H1 (cell line): ENCODE measurements at regions not wholly inside any gene's neighbourhood (a gene's known extent, or its start where the extent isn't known, plus 50 kb on each side); places are given as distances from the start of the nearest gene placed in this dataset.

Source experiments
- CTCF ChIA-PET: fragments of 300-600 bp; sonication (Branson Sonifier 250); formaldehyde crosslinking; loops from one replicate; lab custom pipeline; 2021; ENCODE audit not compliant: partially characterized antibody; lab: Charles Lee
- POLR2A ChIA-PET: fragments of 300-600 bp; sonication (Branson Sonifier 250); formaldehyde crosslinking; loops from one replicate; lab custom pipeline; 2021; ENCODE audit warnings: inconsistent platforms; ENCODE audit not compliant: partially characterized antibody; lab: Charles Lee
- DNase-seq, 2 experiments: peaks; one replicate each; pipeline versions ENCODE4 v3.0.0 to v3.0.0-alpha.2; 2010 to 2022; ENCODE audit warnings: low spot score in 2 of 2, low read depth in 1 of 2, mixed read lengths in 1 of 2
- FAIRE-seq: peaks from 2 replicates; lab custom pipeline; 2011; peaks lifted over from hg19 to GRCh38; lab: Jason Lieb, UNC
- H2AFZ ChIP-seq: 2 replicates; pipeline ENCODE4 v1.8.1; 2012; ENCODE audit warnings: low read length, inconsistent platforms
- H2AK5ac ChIP-seq: 2 replicates; pipeline ENCODE4 v1.6.1; 2013; ENCODE audit warnings: low read depth, low read length
- H2BK120ac ChIP-seq: replicated peaks from 2 replicates; pipeline ENCODE3; 2013; ENCODE audit warnings: low read depth, low read length, inconsistent platforms
- H2BK12ac ChIP-seq: 2 replicates; pipeline ENCODE4 v1.6.1; 2013; ENCODE audit warnings: low read depth, low read length
- H2BK15ac ChIP-seq: 2 replicates; pipeline ENCODE4 v1.6.1; 2013; ENCODE audit warnings: low read length
- H2BK20ac ChIP-seq: 2 replicates; pipeline ENCODE4 v1.6.1; 2013; ENCODE audit warnings: low read length
- H2BK5ac ChIP-seq: 2 replicates; pipeline ENCODE4 v1.6.1; 2013; ENCODE audit warnings: low read depth, low read length
- H3K14ac ChIP-seq: 2 replicates; pipeline ENCODE4 v1.6.1; 2013; ENCODE audit warnings: inconsistent platforms; ENCODE audit not compliant: insufficient read length
- H3K18ac ChIP-seq: 2 replicates; pipeline ENCODE4 v1.6.1; 2013; ENCODE audit warnings: low read length; ENCODE audit errors: extremely low read depth
- H3K23ac ChIP-seq: 2 replicates; pipeline ENCODE4 v1.6.1; 2013; ENCODE audit warnings: inconsistent platforms; ENCODE audit not compliant: insufficient read length
- H3K23me2 ChIP-seq: 2 replicates; pipeline ENCODE4 v1.6.1; 2013; ENCODE audit warnings: low read depth, low read length
- H3K27ac ChIP-seq: 2 replicates; pipeline ENCODE4 v1.6.1; 2011; ENCODE audit warnings: low read depth, low read length, inconsistent platforms
- H3K27me3 ChIP-seq, 4 experiments: replicated peaks in 1 of 4; 1 replicate in 1 of 4; 2 replicates in 3 of 4; pipeline versions ENCODE4 v1.6.1 to v1.8.1; 2011 to 2013; ENCODE audit warnings: low read length in 3 of 4, mild to moderate bottlenecking in 3 of 4, inconsistent platforms in 2 of 4, mixed read lengths in 2 of 4, moderate library complexity in 1 of 4; ENCODE audit not compliant: control insufficient read depth in 3 of 4, insufficient read depth in 3 of 4; ENCODE audit errors: extremely low read depth in 1 of 4
- H3K36me3 ChIP-seq, 4 experiments: 2 replicates each; pipeline versions ENCODE4 v1.6.1 to v1.8.1; 2011 to 2013; ENCODE audit warnings: mild to moderate bottlenecking in 4 of 4, low read length in 3 of 4, moderate library complexity in 2 of 4, control low read depth in 1 of 4, inconsistent platforms in 1 of 4; ENCODE audit not compliant: insufficient read depth in 4 of 4, control insufficient read depth in 2 of 4
- H3K4ac ChIP-seq: replicated peaks from 2 replicates; pipeline ENCODE3; 2013; ENCODE audit warnings: low read length, low read depth, mixed read lengths, inconsistent platforms; ENCODE audit not compliant: insufficient read length
- H3K4me1 ChIP-seq, 4 experiments: replicated peaks in 1 of 4; 1 replicate in 1 of 4; 2 replicates in 3 of 4; pipeline versions ENCODE4 v1.6.1 to v1.8.1; 2011 to 2013; ENCODE audit warnings: low read length in 3 of 4, inconsistent platforms in 2 of 4, mixed read lengths in 1 of 4; ENCODE audit not compliant: insufficient read depth in 4 of 4, control insufficient read depth in 3 of 4
- H3K4me2 ChIP-seq, 2 experiments: 2 replicates each; pipeline versions ENCODE4 v1.6.1 to v1.8.1; 2011 to 2013; ENCODE audit warnings: low read depth in 2 of 2, low read length in 2 of 2, control low read depth in 1 of 2, inconsistent platforms in 1 of 2, mild to moderate bottlenecking in 1 of 2; ENCODE audit not compliant: insufficient read depth in 1 of 2
- H3K4me3 ChIP-seq, 4 experiments: fragments of 200-600, 300-600 bp in 1 of 4; sonication (generic), shearing (Covaris generic), sonication (Bioruptor Twin) in 1 of 4; 2 replicates each; pipeline versions ENCODE4 v1.5.1 to v1.8.1; 2011 to 2016; ENCODE audit warnings: low read length in 4 of 4, low read depth in 3 of 4, control low read depth in 2 of 4, inconsistent platforms in 2 of 4, mild to moderate bottlenecking in 2 of 4, mixed read lengths in 1 of 4, moderate library complexity in 1 of 4; ENCODE audit not compliant: insufficient read depth in 2 of 4; ENCODE audit errors: extremely low read depth in 1 of 4
- H3K56ac ChIP-seq: replicated peaks from 2 replicates; pipeline ENCODE3; 2013; ENCODE audit warnings: low read depth, mild to moderate bottlenecking, mixed read lengths, low read length, inconsistent platforms; ENCODE audit not compliant: insufficient read length
- H3K79me1 ChIP-seq: 2 replicates; pipeline ENCODE4 v1.6.1; 2013; ENCODE audit warnings: low read depth, low read length, control low read depth
- H3K79me2 ChIP-seq, 2 experiments: 2 replicates each; pipeline versions ENCODE4 v1.6.1 to v1.8.1; 2012 to 2013; ENCODE audit warnings: low read length in 2 of 2, mild to moderate bottlenecking in 2 of 2, inconsistent platforms in 1 of 2; ENCODE audit not compliant: insufficient read depth in 2 of 2, control insufficient read depth in 1 of 2
- H3K9ac ChIP-seq, 4 experiments: replicated peaks in 1 of 4; 1 replicate in 1 of 4; 2 replicates in 3 of 4; pipeline versions ENCODE4 v1.6.1 to v1.8.1; 2011 to 2013; ENCODE audit warnings: low read depth in 3 of 4, low read length in 3 of 4, control low read depth in 2 of 4, mild to moderate bottlenecking in 2 of 4, moderate library complexity in 2 of 4, inconsistent platforms in 1 of 4; ENCODE audit errors: extremely low read depth in 1 of 4
- H3K9me3 ChIP-seq, 2 experiments: 2 replicates each; pipeline versions ENCODE4 v1.6.1 to v1.8.1; 2012 to 2013; ENCODE audit warnings: mild to moderate bottlenecking in 2 of 2, moderate library complexity in 2 of 2, control low read depth in 1 of 2, inconsistent platforms in 1 of 2, low read depth in 1 of 2, low read length in 1 of 2, mixed read lengths in 1 of 2; ENCODE audit not compliant: insufficient read depth in 2 of 2
- H4K20me1 ChIP-seq, 2 experiments: replicated peaks in 1 of 2; 2 replicates each; pipeline versions ENCODE3 to v1.8.1; 2011 to 2013; ENCODE audit warnings: inconsistent platforms in 2 of 2, low read length in 2 of 2, mild to moderate bottlenecking in 1 of 2; ENCODE audit not compliant: insufficient read depth in 2 of 2, control insufficient read depth in 1 of 2
- H4K5ac ChIP-seq: 2 replicates; pipeline ENCODE4 v1.6.1; 2013; ENCODE audit warnings: low read length, low read depth, mixed read lengths, inconsistent platforms; ENCODE audit not compliant: insufficient read length
- H4K8ac ChIP-seq: 2 replicates; pipeline ENCODE4 v1.8.0; 2013; ENCODE audit warnings: mild to moderate bottlenecking, moderate library complexity, low read length, inconsistent platforms; ENCODE audit not compliant: insufficient read depth; ENCODE audit errors: extremely low read depth
- H4K91ac ChIP-seq: replicated peaks from 2 replicates; pipeline ENCODE3; 2013; ENCODE audit warnings: low read length, mixed read lengths, inconsistent platforms; ENCODE audit not compliant: insufficient read length
- CBX5 ChIP-seq: fragments of 300-800, 300-1000 bp; sonication (generic); IDR thresholded peaks from 2 replicates; pipeline ENCODE4 v1.7.1; 2016; ENCODE audit warnings: antibody characterized with exemption, low read length, low read depth
- EZH2 ChIP-seq: fragments of 200-600 bp; sonication (generic); IDR thresholded peaks from 2 replicates; pipeline ENCODE4 v1.7.1; 2012; ENCODE audit warnings: low read depth, mild to moderate bottlenecking, moderate library complexity, low read length, inconsistent platforms; ENCODE audit not compliant: severe bottlenecking
- GABPA ChIP-seq: IDR thresholded peaks from 2 replicates; pipeline ENCODE4 v1.6.1; 2011; ENCODE audit warnings: mild to moderate bottlenecking, low read length, moderate library complexity, borderline replicate concordance; ENCODE audit not compliant: insufficient read depth
- JUND ChIP-seq: IDR thresholded peaks from 2 replicates; pipeline ENCODE4 v1.6.1; 2011; ENCODE audit warnings: mild to moderate bottlenecking, improper control_type of control experiment, low read length
- KDM5A ChIP-seq: fragments of 200-600 bp; IDR thresholded peaks from 2 replicates; pipeline ENCODE4 v1.7.1; 2012; ENCODE audit warnings: mild to moderate bottlenecking, low read length, inconsistent platforms, mixed read lengths
- RFX5 ChIP-seq: IDR thresholded peaks from 2 replicates; pipeline ENCODE4 v1.6.1; 2011; ENCODE audit warnings: low read depth, low read length, improper control_type of control experiment, borderline replicate concordance
- RNF2 ChIP-seq: fragments of 200-900, 300-1000 bp; sonication (generic); IDR thresholded peaks from 2 replicates; pipeline ENCODE4 v1.7.1; 2016; ENCODE audit warnings: borderline replicate concordance, low read depth, mild to moderate bottlenecking, antibody characterized with exemption, low read length; ENCODE audit not compliant: poor library complexity, severe bottlenecking; ENCODE audit errors: missing control alignments
- TAF1 ChIP-seq: IDR thresholded peaks from 2 replicates; pipeline ENCODE4 v1.6.1; 2011; ENCODE audit warnings: mild to moderate bottlenecking, low read depth, low read length
- TAF7 ChIP-seq: optimal IDR thresholded peaks from 2 replicates; pipeline ENCODE3; 2011; ENCODE audit warnings: low read depth, mild to moderate bottlenecking, inconsistent platforms, low read length, moderate library complexity, borderline replicate concordance
- ZNF274 ChIP-seq: IDR thresholded peaks from 2 replicates; pipeline ENCODE4 v1.7.0; 2012; ENCODE audit warnings: low read length, borderline replicate concordance; ENCODE audit errors: extremely low read depth
- WGBS, 2 experiments: shearing (Covaris generic) in 1 of 2; methylation state at CpG; one replicate each; pipeline versions ENCODE4 v1.1.6 to v1.1.7; 2013 to 2015; ENCODE audit warnings: low lambda C conversion rate in 2 of 2, mixed read lengths in 2 of 2, inconsistent platforms in 1 of 2, low coverage in 1 of 2, missing lambda C conversion rate in 1 of 2; ENCODE audit not compliant: insufficient replicate concordance in 2 of 2, insufficient coverage in 1 of 2, insufficient read length in 1 of 2; ENCODE audit errors: extremely low coverage in 1 of 2, missing lambda C conversion rate in 1 of 2; 5-methylcytosine and 5-hydroxymethylcytosine counted together

- H3K4me3 ChIP-seq, result no peak overlapping the region
- no peak overlapping the region for H4K91ac ChIP-seq
- no peaks in the 10 kb centered on the region for H3K79me1 ChIP-seq
- H3K56ac ChIP-seq, result no peak overlapping the region
- no peak for DNase-seq
- FAIRE-seq, result no peak
- H3K27ac ChIP-seq, result no peak overlapping the region
- no peak overlapping the region for H4K8ac ChIP-seq
- no peak overlapping the region for H3K4ac ChIP-seq
- H3K23ac ChIP-seq, result no peak overlapping the region
- 93% methylated on average over 4 of the region's 4 CpGs; no CpG with 5 or more reads in 1 of the 2 experiments for WGBS, 2 experiments
- H2BK120ac ChIP-seq, result no peak overlapping the region
- no peak overlapping the region for H2BK15ac ChIP-seq
- H3K79me2 ChIP-seq, result no peaks in the 10 kb centered on the region
- H3K18ac ChIP-seq, result no peak overlapping the region
- no peak overlapping the region for H2BK12ac ChIP-seq
- H3K14ac ChIP-seq, result no peak overlapping the region
- no peak overlapping the region for H2BK5ac ChIP-seq
- TF ChIP-seq CBX5 (no peak), RNF2 (no peak), ZNF274 (no peak), RFX5 (no peak), EZH2 (no peak), KDM5A (no peak), JUND (no peak), GABPA (no peak), TAF1 (no peak), TAF7 (no peak)
- no peak overlapping the region for H3K4me2 ChIP-seq
- no peaks in the 10 kb centered on the region for H4K20me1 ChIP-seq
- CTCF ChIA-PET, result interaction anchor here (1.4 kb wide), 1 partner anchor 173 kb away, joined by 6 read pairs; no protein-coding TSS in a partner anchor
- no peaks in the 10 kb centered on the region for H3K23me2 ChIP-seq
- no peaks in the 10 kb centered on the region for H3K36me3 ChIP-seq
- no peak overlapping the region for H4K5ac ChIP-seq
- H3K9me3 ChIP-seq, result no peaks in the 10 kb centered on the region
- no peaks in the 10 kb centered on the region for H3K27me3 ChIP-seq
- H2AFZ ChIP-seq, result no peak overlapping the region
- peaks cover 0 to 3% (median under 1%) of the 10 kb centered on the region in 4 experiments; a peak in 1 of 7 replicates for H3K4me1 ChIP-seq
- POLR2A ChIA-PET, result no interaction called here
- H3K9ac ChIP-seq, result no peak overlapping the region
- H2AK5ac ChIP-seq, result no peak overlapping the region
- no peak overlapping the region for H2BK20ac ChIP-seq
Measured at GRCh38 chr18:73807551-73808192, 340.0 kb downstream of the FBXO15 start.
